HG02678 (cell line): ENCODE measurements at regions not wholly inside any gene's neighbourhood (a gene's known extent, or its start where the extent isn't known, plus 50 kb on each side); places are given as distances from the start of the nearest gene placed in this dataset.

Experiments
- ATAC-seq: cut with Tn5 transposase; IDR thresholded peaks from one replicate; pipeline ENCODE4 v1.9.1; 2021; ENCODE audit warnings: mild to moderate bottlenecking, moderate library complexity; ENCODE audit not compliant: unreplicated experiment

DNA sequence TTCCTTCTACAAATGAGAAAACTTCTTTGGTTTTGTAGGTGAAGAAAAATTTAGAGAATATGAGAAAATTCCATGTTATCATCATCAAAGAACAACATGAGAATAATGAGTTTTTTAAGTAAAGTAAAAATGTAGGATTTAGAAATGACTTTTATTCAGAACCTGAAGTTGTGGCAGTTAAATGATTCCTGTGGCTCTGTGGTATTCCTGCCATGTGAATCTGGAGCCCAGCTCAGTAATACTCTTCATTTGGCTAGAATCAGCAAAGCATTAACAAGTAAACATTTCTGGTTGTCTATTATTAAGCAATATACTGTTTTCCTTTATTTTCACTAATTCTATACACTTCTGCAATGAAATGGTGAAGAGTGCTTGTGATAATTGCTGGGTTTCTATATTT is 95.6 kb upstream of the E2F7 start:
- ATAC-seq, result no peak

DNA sequence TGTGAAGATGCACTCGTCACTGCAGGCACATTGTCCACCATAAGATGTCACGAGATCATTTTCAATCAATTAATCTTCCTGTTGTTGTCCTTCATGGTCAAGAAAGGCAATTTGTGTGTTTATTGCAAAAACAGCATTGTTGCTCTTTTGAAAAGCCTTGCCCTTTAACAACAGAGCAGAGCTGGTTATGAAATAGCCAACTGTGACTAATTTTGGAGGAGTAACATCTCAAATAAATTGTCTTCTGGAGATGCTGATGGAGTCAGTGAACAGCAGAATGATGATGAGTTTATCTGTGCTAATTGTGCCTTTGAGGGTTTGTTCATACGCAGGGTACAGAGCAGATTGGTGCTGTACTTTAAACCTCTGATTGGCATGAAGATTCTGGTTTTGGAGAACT is 88.3 kb upstream of the E2F7 start:
- ATAC-seq, result no peak

DNA sequence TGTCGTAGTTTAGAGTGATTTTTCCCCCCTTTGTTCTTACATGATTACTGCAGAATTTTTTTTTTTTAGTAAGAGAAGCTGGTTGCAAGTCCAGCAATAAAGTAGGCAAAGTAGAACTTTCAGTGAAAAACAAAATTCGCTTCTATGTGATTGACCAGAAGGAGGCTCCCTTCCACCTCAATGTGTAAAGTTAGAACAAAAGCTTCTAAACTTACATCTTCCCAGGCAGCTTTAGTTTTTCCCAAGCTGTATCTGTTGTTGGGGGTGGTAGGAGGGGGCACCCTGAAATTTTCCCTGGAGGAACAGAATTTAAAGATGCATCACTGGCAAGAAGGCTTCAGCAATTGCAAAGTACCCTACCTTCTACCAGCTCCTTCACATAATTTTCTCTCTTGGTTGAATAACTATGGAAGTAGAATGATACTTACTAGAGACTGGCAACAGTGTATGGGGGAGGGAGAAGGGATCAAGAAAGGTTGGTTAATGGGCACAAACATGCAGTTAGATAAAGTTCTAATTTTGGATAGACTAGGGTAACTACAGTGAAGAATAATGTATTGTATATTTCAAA is 87.3 kb upstream of the E2F7 start:
- no peak for ATAC-seq

DNA sequence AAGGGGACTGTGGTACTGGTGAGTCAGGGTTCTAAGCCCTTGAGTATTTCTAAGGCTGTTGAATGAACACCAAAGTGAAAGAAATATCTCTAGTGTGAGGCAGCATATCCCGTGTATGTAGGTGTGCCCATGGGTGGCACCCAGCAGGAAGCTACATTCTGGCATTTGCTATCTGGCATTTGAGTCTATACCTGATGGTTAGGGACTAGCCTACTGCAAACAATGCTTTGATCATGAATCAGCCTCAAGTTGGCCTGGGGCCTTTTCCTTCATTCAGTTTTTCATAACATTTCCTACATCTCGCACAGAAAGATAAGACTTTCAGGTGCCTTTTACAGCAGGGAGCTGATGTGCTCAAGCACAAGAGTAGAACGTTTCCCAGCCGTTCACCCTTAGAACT is 85.7 kb upstream of the E2F7 start:
- ATAC-seq, result no peak

GRCh38 chr12:77133566-77133965 is 68.2 kb upstream of the E2F7 start:
- no peak for ATAC-seq

- no peak for ATAC-seq
Measured at GRCh38 chr12:77131977-77132490, 66.7 kb upstream of the E2F7 start.

- ATAC-seq, result no peak
Measured at GRCh38 chr12:77130193-77130592, 64.8 kb upstream of the E2F7 start.

- ATAC-seq, result no peak
Measured at GRCh38 chr12:77124767-77125166, 59.4 kb upstream of the E2F7 start.

GRCh38 chr12:77122661-77123060 is 57.3 kb upstream of the E2F7 start:
- no peak for ATAC-seq

- ATAC-seq, result no peak
Measured at GRCh38 chr12:77122236-77122635, 56.9 kb upstream of the E2F7 start.

DNA sequence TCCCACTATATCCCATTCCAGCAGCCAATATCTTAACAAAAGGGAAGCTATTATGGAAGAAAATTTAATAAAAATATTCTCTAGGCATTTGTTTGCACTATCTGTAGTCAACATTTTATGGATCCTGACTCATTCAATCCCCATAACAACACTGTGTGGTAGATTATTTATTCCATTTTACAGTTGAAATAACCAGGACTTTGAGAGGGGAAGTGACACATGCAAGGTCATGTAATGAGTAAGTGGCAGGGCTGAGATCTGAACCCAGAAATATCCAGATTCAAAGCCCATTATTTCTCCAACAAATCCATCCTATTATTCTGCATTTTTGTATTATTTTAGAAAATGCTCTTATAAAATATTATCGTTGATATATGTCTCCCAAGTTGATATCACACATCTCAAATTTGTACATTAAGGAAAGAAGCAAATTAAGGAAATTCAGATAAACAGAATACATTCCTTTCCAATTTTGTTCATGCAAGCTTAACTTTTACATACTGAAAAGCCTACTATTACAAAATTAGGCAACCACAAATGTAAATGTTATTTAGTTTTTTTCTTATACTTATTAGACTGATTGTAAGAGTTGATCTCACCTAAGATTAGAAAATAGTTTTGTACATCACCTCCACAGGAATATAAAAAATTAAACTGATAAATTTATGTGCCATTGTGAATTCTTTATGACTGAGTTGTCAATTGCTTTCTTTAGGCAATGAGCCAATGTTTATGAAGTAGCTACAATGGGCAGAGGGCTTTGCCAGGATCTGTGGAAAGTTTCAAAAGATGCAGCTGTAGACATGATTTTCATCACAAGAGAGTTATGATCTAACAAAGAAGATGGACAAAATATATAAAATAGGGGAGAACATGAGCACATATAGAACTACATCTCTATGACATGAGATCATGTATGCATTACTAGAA is 55.1 kb upstream of the E2F7 start:
- no peak for ATAC-seq

- ATAC-seq, result no peak
Measured at GRCh38 chr12:77118696-77119095, 53.3 kb upstream of the E2F7 start.

GRCh38 chr12:77116277-77116676 is 50.9 kb upstream of the E2F7 start:
- ATAC-seq, result no peak

- ATAC-seq, result no peak
Measured at GRCh38 chr12:77115471-77115870, 50.1 kb upstream of the E2F7 start.
